Activated CD4-positive, alpha-beta memory T cell treated with anti-CD3 and anti-CD28 coated beads for 36 hours (primary cell): ENCODE measurements at regions not wholly inside any gene's neighbourhood (a gene's known extent, or its start where the extent isn't known, plus 50 kb on each side); places are given as distances from the start of the nearest gene placed in this dataset.

Source experiments
- CTCF ChIA-PET: fragments of 350-600 bp; sonication (Branson Sonifier 250); formaldehyde crosslinking; loops from one replicate; lab custom pipeline; 2021; ENCODE audit warnings: antibody characterized with exemption, inconsistent platforms; lab: Charles Lee
- POLR2A ChIA-PET: fragments of 350-600 bp; sonication (Branson Sonifier 250); formaldehyde crosslinking; loops from one replicate; lab custom pipeline; 2021; ENCODE audit warnings: antibody characterized with exemption; lab: Charles Lee
- DNase-seq: peaks from one replicate; pipeline ENCODE4 v3.0.0-alpha.2; 2020
- H3K27ac Mint-ChIP-seq: one replicate; pipeline ENCODE4 v1.8.0; 2021; ENCODE audit warnings: mixed read lengths
- H3K27me3 Mint-ChIP-seq: one replicate; pipeline ENCODE4 v1.8.0; 2021; ENCODE audit warnings: mixed read lengths
- H3K36me3 Mint-ChIP-seq: one replicate; pipeline ENCODE4 v1.8.0; 2021; ENCODE audit warnings: mixed read lengths
- H3K4me1 Mint-ChIP-seq: one replicate; pipeline ENCODE4 v1.8.0; 2021; ENCODE audit warnings: low read depth, mixed read lengths
- H3K4me3 Mint-ChIP-seq: one replicate; pipeline ENCODE4 v1.8.0; 2021; ENCODE audit warnings: mild to moderate bottlenecking, mixed read lengths
- H3K9me3 Mint-ChIP-seq: one replicate; pipeline ENCODE4 v1.8.0; 2021; ENCODE audit warnings: mixed read lengths
- intact Hi-C: fragments of 100-400 bp; cut with micrococcal nuclease; formaldehyde crosslinking; loops from one replicate; pipeline ENCODE4 v1.15.1; 2023

DNA sequence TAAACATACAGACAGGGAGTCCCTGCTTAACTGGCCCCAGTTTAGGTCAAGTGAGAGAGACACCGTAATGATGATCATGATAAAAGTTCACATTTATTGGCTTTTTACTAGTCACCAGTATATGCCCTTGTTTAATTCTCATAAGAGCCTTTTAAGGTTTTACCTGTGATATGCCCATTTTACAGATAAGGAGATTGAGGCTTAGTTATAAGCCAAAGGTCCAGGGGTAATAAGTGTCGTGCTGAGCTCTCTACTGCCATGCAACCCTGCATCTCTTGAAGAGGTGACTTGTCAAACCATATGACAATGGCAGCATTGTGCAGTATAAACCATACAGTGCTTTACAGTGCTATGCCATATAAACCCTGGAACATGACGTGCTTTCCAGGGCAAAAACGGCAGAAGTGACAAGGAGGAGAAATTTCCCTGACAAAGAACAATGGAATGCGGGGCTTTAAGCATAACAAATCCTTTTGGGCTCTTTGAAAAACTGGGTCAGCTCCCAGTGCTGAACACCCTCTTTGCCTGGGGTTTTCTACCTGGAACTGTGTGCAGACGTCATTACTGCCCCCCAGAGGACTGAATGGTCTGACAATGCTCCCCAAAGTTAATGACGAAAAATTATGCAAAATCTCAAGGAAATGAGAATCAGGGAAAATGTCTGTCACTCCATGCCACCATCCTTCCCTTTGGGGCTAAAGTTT lies 59.7 kb upstream of the C14orf132 start:
- ChIA-PET POLR2A (no interaction called here), CTCF (no interaction called here)
- no peak for DNase-seq
- peaks cover 29% of the 10 kb centered on the region for H3K27me3 Mint-ChIP-seq
- intact Hi-C loops: no loop called here
- no peaks in the 10 kb centered on the region for H3K36me3 Mint-ChIP-seq
- no peak overlapping the region for H3K27ac Mint-ChIP-seq
- no peaks in the 10 kb centered on the region for H3K9me3 Mint-ChIP-seq
- H3K4me3 Mint-ChIP-seq: no peak overlapping the region
- no peaks in the 10 kb centered on the region for H3K4me1 Mint-ChIP-seq

DNA sequence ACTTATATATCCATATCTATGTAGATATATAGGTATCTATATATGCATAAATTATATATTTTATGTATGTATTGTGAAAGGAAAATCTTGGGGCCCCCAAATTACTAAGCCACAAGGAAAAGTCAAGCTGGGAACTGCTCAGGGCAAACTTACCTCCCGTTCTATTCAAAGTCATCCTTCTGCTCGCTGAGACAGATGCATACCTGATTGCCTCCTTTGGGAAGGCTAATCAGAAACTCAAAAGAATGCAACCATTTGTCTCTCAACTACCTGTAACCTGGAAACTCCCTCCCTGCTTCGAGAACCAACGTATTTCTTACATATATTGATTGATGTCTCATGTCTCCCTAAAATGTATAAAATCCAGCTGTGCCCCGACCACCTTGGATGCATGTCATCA lies 58.8 kb upstream of the C14orf132 start:
- CTCF ChIA-PET: interaction anchor here (1.3 kb wide), 1 partner anchor 14 kb away, joined by 3 read pairs; no protein-coding TSS in a partner anchor
- H3K4me1 Mint-ChIP-seq: no peaks in the 10 kb centered on the region
- H3K9me3 Mint-ChIP-seq: no peaks in the 10 kb centered on the region
- no peak for DNase-seq
- no peak overlapping the region for H3K27ac Mint-ChIP-seq
- H3K27me3 Mint-ChIP-seq: peaks cover 32% of the 10 kb centered on the region
- POLR2A ChIA-PET: no interaction called here
- intact Hi-C loops: no loop called here
- no peaks in the 10 kb centered on the region for H3K36me3 Mint-ChIP-seq
- no peak overlapping the region for H3K4me3 Mint-ChIP-seq

DNA sequence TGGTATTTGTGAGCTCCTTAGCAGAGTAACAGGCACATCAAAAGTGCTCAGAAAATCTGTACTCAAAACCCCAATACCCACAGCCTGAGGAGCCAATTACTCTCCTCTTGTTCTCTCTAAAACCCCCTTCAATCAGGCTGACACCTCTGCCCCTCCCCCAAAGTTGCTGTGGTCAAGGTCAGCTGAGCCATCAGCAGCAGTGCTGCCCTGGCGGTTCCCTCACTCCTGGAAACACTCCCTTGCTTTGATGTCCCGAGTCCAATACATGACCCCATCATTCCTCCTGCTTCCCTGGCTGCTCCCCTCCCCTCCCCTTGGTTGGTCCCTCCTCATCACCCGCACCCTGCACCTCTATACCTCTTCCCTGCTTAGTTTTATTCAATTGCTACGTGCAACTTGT lies 57.2 kb upstream of the C14orf132 start:
- DNase-seq: no peak
- Mint-ChIP-seq H3K4me1 (no peaks in the 10 kb centered on the region), H3K27me3 (peaks cover 32% of the 10 kb centered on the region), H3K27ac (no peak overlapping the region), H3K9me3 (no peaks in the 10 kb centered on the region), H3K36me3 (no peaks in the 10 kb centered on the region), H3K4me3 (no peak overlapping the region)
- ChIA-PET CTCF (interaction anchor here (1.5 kb wide), 1 partner anchor 422 kb away, joined by 3 read pairs; no protein-coding TSS in a partner anchor), POLR2A (no interaction called here)
- intact Hi-C loops: no loop called here

GRCh38 chr14:95984206-95984605 lies 55.0 kb upstream of the C14orf132 start:
- Mint-ChIP-seq H3K4me1 (no peaks in the 10 kb centered on the region), H3K9me3 (no peaks in the 10 kb centered on the region), H3K27me3 (peaks cover 33% of the 10 kb centered on the region), H3K27ac (no peak overlapping the region), H3K36me3 (no peaks in the 10 kb centered on the region), H3K4me3 (no peak overlapping the region)
- intact Hi-C loops: no loop called here
- ChIA-PET CTCF (interaction anchor here (0.9 kb wide), 1 partner anchor 102 kb away, joined by 3 read pairs; no protein-coding TSS in a partner anchor), POLR2A (no interaction called here)
- no peak for DNase-seq
